HG03432 (cell line): ENCODE measurements at regions not wholly inside any gene's neighbourhood (a gene's known extent, or its start where the extent isn't known, plus 50 kb on each side); places are given as distances from the start of the nearest gene placed in this dataset.

Source experiments
- ATAC-seq: cut with Tn5 transposase; IDR thresholded peaks from one replicate; pipeline ENCODE4 v1.9.1; 2021; ENCODE audit warnings: mild to moderate bottlenecking, moderate library complexity; ENCODE audit not compliant: unreplicated experiment

GRCh38 chr22:49118065-49118464 lies 709.6 kb downstream of the BRD1 start:
- no peak for ATAC-seq

DNA sequence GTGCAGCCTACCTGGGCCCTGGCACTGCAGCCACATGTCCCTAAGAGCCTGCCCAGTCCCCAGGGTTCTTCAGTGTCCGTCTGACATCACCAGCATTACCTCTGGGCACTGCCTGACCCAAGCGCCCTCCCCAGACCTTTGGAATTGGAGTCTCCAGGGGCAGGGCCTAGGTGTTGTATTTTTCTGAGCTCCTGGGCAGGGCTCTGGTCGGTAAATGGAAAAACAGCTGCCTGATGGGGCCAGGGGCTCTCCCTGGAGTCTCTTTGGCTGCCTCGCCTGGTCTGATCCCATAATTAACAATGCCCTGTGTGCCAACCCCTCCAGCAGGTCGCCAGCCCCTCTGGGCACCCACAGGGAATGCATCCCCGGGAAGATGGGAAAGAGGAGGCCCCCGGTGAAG lies 710.2 kb downstream of the BRD1 start:
- ATAC-seq = no peak

DNA sequence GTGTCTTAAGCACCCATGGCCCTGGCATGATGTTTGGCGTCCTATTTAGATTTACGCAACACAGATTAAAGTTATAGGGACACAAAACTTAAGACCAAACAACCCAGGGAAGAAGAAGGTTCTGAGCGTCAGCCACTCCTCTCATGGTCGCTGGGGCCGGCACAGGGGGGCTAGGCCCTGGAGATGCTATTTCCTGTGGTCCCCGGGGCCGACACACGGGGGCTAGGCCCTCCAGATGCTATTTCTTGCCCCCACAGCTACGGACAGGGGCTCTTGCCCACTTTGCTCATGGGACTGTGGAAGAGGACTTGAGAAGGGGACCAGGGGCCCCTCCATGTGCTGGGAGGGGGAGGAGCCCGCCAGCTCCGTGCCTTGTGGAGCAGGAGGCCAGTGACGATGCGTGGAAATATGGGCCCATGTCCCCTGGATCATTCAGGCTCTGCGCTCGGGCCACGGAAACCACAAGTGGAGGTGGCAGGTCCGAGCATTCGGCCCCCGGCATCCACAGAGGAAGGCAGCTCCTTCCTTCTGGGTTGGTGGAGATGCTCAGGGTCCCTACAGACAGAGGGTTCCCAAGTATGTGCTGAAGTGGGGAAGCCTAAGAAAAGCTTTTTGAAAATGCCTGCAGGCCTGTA lies 711.1 kb downstream of the BRD1 start:
- no peak for ATAC-seq

GRCh38 chr22:49116021-49116420 lies 711.7 kb downstream of the BRD1 start:
- no peak for ATAC-seq

- no peak for ATAC-seq
These were observed 712.5 kb downstream of the BRD1 start for GRCh38 chr22:49115197-49115596.

GRCh38 chr22:49113758-49114157 lies 713.9 kb downstream of the BRD1 start:
- no peak for ATAC-seq

DNA sequence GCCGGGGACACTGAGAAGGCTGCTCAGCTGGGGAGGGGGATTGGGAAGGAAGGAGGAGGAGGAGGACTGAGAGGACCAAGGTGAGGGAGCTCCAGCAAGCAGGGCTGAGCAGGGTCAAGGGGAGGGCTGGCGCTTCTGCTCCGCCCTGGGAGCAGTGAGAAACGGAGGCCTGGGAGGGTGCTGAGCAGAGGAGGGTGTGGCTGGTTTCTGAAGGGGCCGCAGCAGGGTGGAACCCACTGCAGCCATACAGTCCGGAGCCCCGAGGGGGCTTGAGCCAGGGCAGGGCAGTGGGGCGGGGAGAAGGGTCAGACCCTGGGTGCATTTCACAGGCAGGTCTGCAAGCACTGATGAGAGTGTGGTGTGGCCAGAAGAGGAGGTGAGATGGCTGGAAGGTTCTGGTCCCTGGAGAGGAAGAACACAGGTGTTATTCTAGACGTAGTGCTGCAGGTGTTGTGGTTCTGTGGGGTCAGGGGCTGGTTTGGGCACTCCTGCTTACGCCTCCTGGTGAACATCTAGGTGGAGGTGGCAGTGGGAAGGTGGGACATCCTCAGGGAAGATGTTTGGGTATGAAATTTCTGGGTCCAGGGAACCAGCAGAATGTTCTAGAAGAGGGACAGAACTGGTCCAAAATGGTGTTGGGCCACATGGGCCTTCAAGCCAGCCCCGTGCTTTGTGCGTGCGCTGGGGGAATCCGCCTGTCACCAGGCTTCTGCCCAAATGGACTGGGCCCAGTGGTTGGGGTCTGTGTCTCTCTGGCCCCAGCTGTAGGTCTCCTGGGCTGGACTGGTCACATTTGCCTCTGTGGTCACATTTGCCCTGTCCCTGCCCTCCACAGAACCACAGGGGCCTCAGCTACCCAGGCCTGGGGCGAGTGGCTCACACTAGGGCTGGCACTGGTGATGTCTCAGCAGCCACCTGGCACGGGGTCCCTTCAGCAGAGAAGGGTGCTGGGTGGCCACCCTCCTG lies 714.7 kb downstream of the BRD1 start:
- no peak for ATAC-seq

GRCh38 chr22:49112176-49112575 lies 715.5 kb downstream of the BRD1 start:
- no peak for ATAC-seq

- ATAC-seq = no peak
These were observed 716.6 kb downstream of the BRD1 start for GRCh38 chr22:49111085-49111484.

GRCh38 chr22:49108636-49109315 lies 718.9 kb downstream of the BRD1 start:
- ATAC-seq = no peak

GRCh38 chr22:49107961-49108530 lies 719.6 kb downstream of the BRD1 start:
- ATAC-seq = no peak

GRCh38 chr22:49107561-49107960 lies 720.1 kb downstream of the BRD1 start:
- ATAC-seq = no peak

DNA sequence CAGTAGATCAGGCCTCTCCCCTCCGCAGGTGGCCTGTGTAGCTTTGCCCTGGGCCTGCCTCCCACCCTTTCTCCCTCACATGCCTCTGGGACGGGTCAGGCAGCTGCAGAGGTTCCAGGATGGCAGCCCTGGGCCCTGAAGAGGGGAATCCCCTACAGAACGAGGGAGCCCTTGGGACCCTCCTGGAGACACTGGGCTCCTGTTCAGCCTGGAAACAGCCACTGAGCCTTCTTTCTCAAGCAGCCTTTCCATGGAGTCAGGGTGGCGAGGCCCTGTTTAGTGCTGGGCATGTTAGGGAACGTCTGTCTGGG lies 720.9 kb downstream of the BRD1 start:
- no peak for ATAC-seq

GRCh38 chr22:49106096-49106841 lies 721.4 kb downstream of the BRD1 start:
- ATAC-seq = no peak

DNA sequence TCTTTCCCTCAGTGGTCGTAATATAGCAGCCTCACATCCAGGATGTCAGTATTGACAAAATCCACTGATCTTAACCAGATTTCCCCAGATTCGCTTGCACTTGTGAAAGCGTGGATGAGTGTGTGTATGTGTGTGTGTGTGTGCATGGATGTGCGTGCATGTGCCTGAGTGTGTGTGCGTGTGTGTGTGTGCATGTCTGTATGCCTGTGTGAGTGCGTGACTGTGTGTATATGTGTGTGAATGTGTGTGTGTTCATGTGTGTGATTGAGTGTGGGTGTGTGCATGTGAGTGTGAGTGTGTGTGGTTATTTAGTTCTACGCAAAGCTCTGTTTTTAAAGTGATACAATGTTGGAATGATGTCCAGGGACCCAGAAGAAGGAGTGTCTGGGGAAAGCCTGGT lies 723.2 kb downstream of the BRD1 start:
- no peak for ATAC-seq

- no peak for ATAC-seq
These were observed 724.2 kb downstream of the BRD1 start for GRCh38 chr22:49103314-49104059.

DNA sequence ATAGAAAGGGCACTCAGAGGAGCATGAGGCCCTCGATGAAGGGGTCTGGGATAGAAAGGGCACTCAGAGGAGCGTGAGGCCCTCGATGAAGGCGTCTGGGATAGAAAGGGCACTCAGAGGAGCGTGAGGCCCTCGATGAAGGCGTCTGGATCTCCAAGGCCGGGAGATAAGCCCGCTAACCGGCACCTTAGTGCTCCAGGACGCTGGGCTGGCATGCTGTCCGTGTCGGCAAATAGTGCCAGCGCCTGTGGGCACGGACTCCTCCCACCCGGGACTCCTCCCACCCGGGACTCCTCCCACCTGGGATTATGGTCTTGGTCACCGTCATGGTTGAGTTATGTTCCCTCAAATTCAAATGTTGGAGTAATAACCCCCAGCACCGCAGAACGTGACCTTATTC lies 725.3 kb downstream of the BRD1 start:
- no peak for ATAC-seq

DNA sequence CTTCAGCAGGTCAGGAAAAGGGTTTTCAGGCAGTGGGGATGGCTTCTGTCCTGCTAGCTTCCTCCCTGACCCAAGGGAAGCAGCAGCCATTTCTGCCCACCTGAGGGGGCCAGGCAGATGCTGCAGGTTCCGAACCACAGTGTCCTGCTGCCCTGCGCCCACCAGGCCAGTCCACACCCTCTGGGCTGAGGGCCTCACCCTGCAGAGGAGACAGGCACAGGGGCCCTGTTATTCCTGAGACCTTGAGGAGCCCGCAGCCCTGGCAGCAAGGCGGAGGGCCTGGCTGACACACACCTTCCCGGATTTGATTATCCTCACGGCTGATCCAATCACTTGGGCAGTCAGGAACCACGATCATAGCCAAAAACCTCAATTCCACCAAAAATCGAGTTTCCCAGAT lies 725.8 kb downstream of the BRD1 start:
- ATAC-seq = no peak

GRCh38 chr22:49101225-49101624 lies 726.4 kb downstream of the BRD1 start:
- ATAC-seq = no peak

DNA sequence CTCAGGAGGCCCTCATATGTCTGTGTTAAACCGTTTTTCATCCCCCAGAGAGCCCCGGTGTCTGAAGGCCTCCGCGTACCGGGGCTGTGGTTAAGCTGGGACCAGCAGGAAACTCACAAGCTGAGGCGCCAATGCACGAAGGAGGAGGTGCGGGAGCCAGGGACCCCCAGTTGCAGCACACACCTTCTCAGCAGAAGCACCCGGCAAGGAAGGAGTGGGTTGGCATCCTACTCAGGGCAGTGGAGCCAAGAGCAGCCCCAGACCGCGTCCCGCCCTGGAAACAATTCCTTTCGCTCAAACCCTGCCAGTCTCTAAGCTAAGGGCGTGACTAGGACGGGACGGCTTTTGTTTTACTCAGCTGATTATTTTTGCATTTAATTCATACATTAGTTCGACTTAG lies 726.9 kb downstream of the BRD1 start:
- no peak for ATAC-seq
